IMR-90 (cell line): ENCODE measurements at regions not wholly inside any gene's neighbourhood (a gene's known extent, or its start where the extent isn't known, plus 50 kb on each side); places are given as distances from the start of the nearest gene placed in this dataset.

Experiments
- BHLHE40 ChIP-seq: fragments of 150-350 bp; IDR thresholded peaks from 2 replicates; pipeline ENCODE4 v1.6.1; 2016; ENCODE audit warnings: mild to moderate bottlenecking, low read depth, low read length
- CEBPB ChIP-seq: IDR thresholded peaks from 2 replicates; pipeline ENCODE4 v1.6.1; 2012; ENCODE audit warnings: low read depth, low read length, improper control_type of control experiment
- FOS ChIP-seq: fragments of 150-350 bp; IDR thresholded peaks from 2 replicates; pipeline ENCODE4 v1.6.1; 2016; ENCODE audit warnings: low read depth, low read length
- MAFK ChIP-seq: IDR thresholded peaks from 2 replicates; pipeline ENCODE4 v1.6.1; 2012; ENCODE audit warnings: low read depth, low read length, improper control_type of control experiment
- MAZ ChIP-seq: IDR thresholded peaks from 2 replicates; pipeline ENCODE4 v1.6.1; 2012; ENCODE audit warnings: low read depth, mild to moderate bottlenecking, low read length, improper control_type of control experiment, moderate library complexity, borderline replicate concordance
- MXI1 ChIP-seq: IDR thresholded peaks from 2 replicates; pipeline ENCODE4 v1.6.1; 2012; ENCODE audit warnings: low read depth, mild to moderate bottlenecking, low read length, moderate library complexity, borderline replicate concordance
- NFE2L2 ChIP-seq: fragments of 150-350 bp; IDR thresholded peaks from 2 replicates; pipeline ENCODE4 v1.6.1; 2016; ENCODE audit warnings: low read depth, mild to moderate bottlenecking, low read length
- POLR2A ChIP-seq: IDR thresholded peaks from 2 replicates; pipeline ENCODE4 v1.6.1; 2012; ENCODE audit warnings: mild to moderate bottlenecking, low read depth, low read length
- RAD21 ChIP-seq: IDR thresholded peaks from 2 replicates; pipeline ENCODE4 v1.6.1; 2012; ENCODE audit warnings: low read length, improper control_type of control experiment
- RFX5 ChIP-seq: IDR thresholded peaks from 2 replicates; pipeline ENCODE4 v1.8.0; 2012; ENCODE audit warnings: low read depth, mild to moderate bottlenecking, low read length, moderate library complexity
- SMC3 ChIP-seq: fragments of 150-350 bp; IDR thresholded peaks from 2 replicates; pipeline ENCODE4 v1.6.1; 2016; ENCODE audit warnings: low read depth, mild to moderate bottlenecking, antibody characterized with exemption, low read length, moderate library complexity
- TF ChIP-seq, protein P1 (sequence below): conservative IDR thresholded peaks from 2 replicates; pipeline ENCODE4 v1.5.1; 2012; ENCODE audit warnings: mild to moderate bottlenecking, low read depth, low read length, improper control_type of control experiment
- TF ChIP-seq, protein P2 (sequence below): fragments of 150-350 bp; IDR thresholded peaks from 2 replicates; pipeline ENCODE4 v1.6.1; 2017; ENCODE audit warnings: mild to moderate bottlenecking, antibody characterized with exemption, low read length, low read depth
- TF ChIP-seq, protein P3 (sequence below): fragments of 150-350 bp; IDR thresholded peaks from 2 replicates; pipeline ENCODE4 v1.6.1; 2016; ENCODE audit warnings: low read depth, mild to moderate bottlenecking, low read length, moderate library complexity, borderline replicate concordance

- TF ChIP-seq, protein P1, sequence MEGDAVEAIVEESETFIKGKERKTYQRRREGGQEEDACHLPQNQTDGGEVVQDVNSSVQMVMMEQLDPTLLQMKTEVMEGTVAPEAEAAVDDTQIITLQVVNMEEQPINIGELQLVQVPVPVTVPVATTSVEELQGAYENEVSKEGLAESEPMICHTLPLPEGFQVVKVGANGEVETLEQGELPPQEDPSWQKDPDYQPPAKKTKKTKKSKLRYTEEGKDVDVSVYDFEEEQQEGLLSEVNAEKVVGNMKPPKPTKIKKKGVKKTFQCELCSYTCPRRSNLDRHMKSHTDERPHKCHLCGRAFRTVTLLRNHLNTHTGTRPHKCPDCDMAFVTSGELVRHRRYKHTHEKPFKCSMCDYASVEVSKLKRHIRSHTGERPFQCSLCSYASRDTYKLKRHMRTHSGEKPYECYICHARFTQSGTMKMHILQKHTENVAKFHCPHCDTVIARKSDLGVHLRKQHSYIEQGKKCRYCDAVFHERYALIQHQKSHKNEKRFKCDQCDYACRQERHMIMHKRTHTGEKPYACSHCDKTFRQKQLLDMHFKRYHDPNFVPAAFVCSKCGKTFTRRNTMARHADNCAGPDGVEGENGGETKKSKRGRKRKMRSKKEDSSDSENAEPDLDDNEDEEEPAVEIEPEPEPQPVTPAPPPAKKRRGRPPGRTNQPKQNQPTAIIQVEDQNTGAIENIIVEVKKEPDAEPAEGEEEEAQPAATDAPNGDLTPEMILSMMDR, result no peak
- no peak for TF ChIP-seq CEBPB
- TF ChIP-seq MAZ, result no peak
- no peak for TF ChIP-seq MAFK
- TF ChIP-seq POLR2A, result no peak
- no peak for TF ChIP-seq MXI1
- TF ChIP-seq RAD21, result no peak
- no peak for TF ChIP-seq BHLHE40
- no peak for TF ChIP-seq RFX5
- TF ChIP-seq, protein P2, sequence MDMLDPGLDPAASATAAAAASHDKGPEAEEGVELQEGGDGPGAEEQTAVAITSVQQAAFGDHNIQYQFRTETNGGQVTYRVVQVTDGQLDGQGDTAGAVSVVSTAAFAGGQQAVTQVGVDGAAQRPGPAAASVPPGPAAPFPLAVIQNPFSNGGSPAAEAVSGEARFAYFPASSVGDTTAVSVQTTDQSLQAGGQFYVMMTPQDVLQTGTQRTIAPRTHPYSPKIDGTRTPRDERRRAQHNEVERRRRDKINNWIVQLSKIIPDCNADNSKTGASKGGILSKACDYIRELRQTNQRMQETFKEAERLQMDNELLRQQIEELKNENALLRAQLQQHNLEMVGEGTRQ, result no peak
- TF ChIP-seq, protein P3, sequence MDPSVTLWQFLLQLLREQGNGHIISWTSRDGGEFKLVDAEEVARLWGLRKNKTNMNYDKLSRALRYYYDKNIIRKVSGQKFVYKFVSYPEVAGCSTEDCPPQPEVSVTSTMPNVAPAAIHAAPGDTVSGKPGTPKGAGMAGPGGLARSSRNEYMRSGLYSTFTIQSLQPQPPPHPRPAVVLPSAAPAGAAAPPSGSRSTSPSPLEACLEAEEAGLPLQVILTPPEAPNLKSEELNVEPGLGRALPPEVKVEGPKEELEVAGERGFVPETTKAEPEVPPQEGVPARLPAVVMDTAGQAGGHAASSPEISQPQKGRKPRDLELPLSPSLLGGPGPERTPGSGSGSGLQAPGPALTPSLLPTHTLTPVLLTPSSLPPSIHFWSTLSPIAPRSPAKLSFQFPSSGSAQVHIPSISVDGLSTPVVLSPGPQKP, result no peak
- TF ChIP-seq SMC3, result no peak
- no peak for TF ChIP-seq NFE2L2
- TF ChIP-seq FOS, result no peak
Measured at GRCh38 chr2:67891642-67892041, 171.2 kb downstream of the C1D start.
